Bronchial epithelial cell (primary cell): ENCODE measurements at regions not wholly inside any gene's neighbourhood (a gene's known extent, or its start where the extent isn't known, plus 50 kb on each side); places are given as distances from the start of the nearest gene placed in this dataset.
A peak's percentile ranks its signal among the peaks of the same experiment; 100 is the strongest.

ENCODE experiments used
- DNase-seq: peaks from one replicate; pipeline ENCODE4 v3.0.0-alpha.2; 2010; ENCODE audit warnings: low read depth
- FAIRE-seq: peaks from 2 replicates; lab custom pipeline; 2011; peaks lifted over from hg19 to GRCh38; lab: Jason Lieb, UNC
- H3K27me3 ChIP-seq: 2 replicates; pipeline ENCODE4 v1.5.1; 2011; ENCODE audit warnings: low read length; ENCODE audit not compliant: control insufficient read depth, insufficient read depth
- H3K36me3 ChIP-seq: 2 replicates; pipeline ENCODE4 v1.5.1; 2011; ENCODE audit warnings: low read length; ENCODE audit not compliant: control insufficient read depth, insufficient read depth
- H3K4me3 ChIP-seq: 2 replicates; pipeline ENCODE4 v1.5.1; 2011; ENCODE audit warnings: mild to moderate bottlenecking, low read depth, low read length, control low read depth
- CTCF ChIP-seq: IDR thresholded peaks from 2 replicates; pipeline ENCODE4 v1.5.1; 2011; ENCODE audit warnings: mild to moderate bottlenecking, moderate library complexity, low read length, control low read depth, inconsistent platforms; ENCODE audit not compliant: insufficient read depth, severe bottlenecking

- FAIRE-seq: no peak
- TF ChIP-seq CTCF: no peak
- DNase-seq: peak; percentile 14
- H3K4me3 ChIP-seq: no peak overlapping the region
- H3K36me3 ChIP-seq: no peaks in the 10 kb centered on the region
- no peaks in the 10 kb centered on the region for H3K27me3 ChIP-seq
These were observed 173.0 kb downstream of the SPCS3 start for GRCh38 chr4:176492646-176493302.

GRCh38 chr4:176498617-176499256 lies 179.0 kb downstream of the SPCS3 start:
- H3K27me3 ChIP-seq: no peaks in the 10 kb centered on the region
- TF ChIP-seq CTCF: no peak
- no peaks in the 10 kb centered on the region for H3K36me3 ChIP-seq
- no peak for FAIRE-seq
- no peak overlapping the region for H3K4me3 ChIP-seq
- DNase-seq: no peak

- no peak overlapping the region for H3K4me3 ChIP-seq
- DNase-seq (no peak), FAIRE-seq (no peak)
These were observed 179.8 kb downstream of the SPCS3 start for GRCh38 chr4:176499518-176499917.

GRCh38 chr4:176500894-176501293 lies 181.1 kb downstream of the SPCS3 start:
- FAIRE-seq (no peak), DNase-seq (no peak)
- H3K36me3 ChIP-seq: no peaks in the 10 kb centered on the region
- H3K4me3 ChIP-seq: no peak overlapping the region
- H3K27me3 ChIP-seq: no peaks in the 10 kb centered on the region
- no peak for TF ChIP-seq CTCF

More at GRCh38 chr4:176499518-176499917, 179.8 kb downstream of the SPCS3 start:
- no peak for TF ChIP-seq CTCF
- no peaks in the 10 kb centered on the region for H3K27me3 ChIP-seq
- H3K36me3 ChIP-seq: no peaks in the 10 kb centered on the region

- no peak for FAIRE-seq
- no peak for DNase-seq
- no peak for TF ChIP-seq CTCF
- no peak overlapping the region for H3K4me3 ChIP-seq
- H3K27me3 ChIP-seq: no peaks in the 10 kb centered on the region
- no peaks in the 10 kb centered on the region for H3K36me3 ChIP-seq
These were observed 184.4 kb downstream of the SPCS3 start for GRCh38 chr4:176504118-176504517.
